ENCODE measurements at regions not wholly inside any gene's neighbourhood (a gene's known extent, or its start where the extent isn't known, plus 50 kb on each side); places are given as distances from the start of the nearest gene placed in this dataset.

GRCh38 chrX:144918936-144919335 lies 328.4 kb upstream of the SPANXN1 start:
- Mint-ChIP-seq H3K36me3 (ENCODE audit: low read depth, unreplicated experiment) (no peaks in the 10 kb centered on the region), H3K9me3 (ENCODE audit: unreplicated experiment) (no peaks in the 10 kb centered on the region)
- FAIRE-seq, result no peak

DNA sequence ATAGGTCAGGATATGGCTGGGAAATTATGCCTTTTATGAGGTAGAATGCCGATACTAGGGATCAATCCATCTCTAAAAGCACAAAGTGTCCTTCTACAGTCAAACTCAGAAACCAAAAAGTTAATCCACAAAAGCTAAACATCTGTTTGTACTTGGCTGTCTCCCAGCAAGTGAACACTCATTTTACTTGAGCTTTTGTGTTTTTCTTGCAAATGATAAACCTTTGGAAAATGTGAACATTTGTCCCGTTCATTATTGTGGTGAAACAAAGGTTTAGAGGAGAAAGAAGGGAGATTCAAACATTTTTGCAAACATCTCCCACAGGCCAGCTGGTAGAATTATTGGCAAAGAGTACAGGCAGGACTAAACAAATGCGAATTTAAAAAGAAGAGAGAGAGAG lies 300.6 kb upstream of the SPANXN1 start:
- H3K36me3 ChIP-seq (ENCODE audit: insufficient read depth, low read length), result no peaks in the 10 kb centered on the region
- DNase-seq (ENCODE audit: low read depth) (no peak), FAIRE-seq (peak; percentile 43)
- no peak overlapping the region for H3K4me3 ChIP-seq (ENCODE audit: insufficient read depth, low read depth, low read length)
- no peak for TF ChIP-seq CTCF (IDR thresholded peaks at IDR 0.05; ENCODE audit: insufficient read depth, low read depth, low read length)
- TF ChIP-seq EZH2 (IDR thresholded peaks at IDR 0.05; ENCODE audit: insufficient read depth, low read length), result no peak
- no peak overlapping the region for H3K9ac ChIP-seq (ENCODE audit: low read length)
- Mint-ChIP-seq H3K27me3 (ENCODE audit: low read depth, unreplicated experiment) (no peaks in the 10 kb centered on the region), H3K27ac (ENCODE audit: unreplicated experiment) (no peak overlapping the region), H3K4me1 (ENCODE audit: low read depth, unreplicated experiment) (no peaks in the 10 kb centered on the region), H3K9me3 (ENCODE audit: unreplicated experiment) (no peaks in the 10 kb centered on the region), H3K36me3 (ENCODE audit: low read depth, unreplicated experiment) (no peaks in the 10 kb centered on the region), H3K4me3 (ENCODE audit: unreplicated experiment) (no peak overlapping the region)
- H3K9me3 ChIP-seq (ENCODE audit: insufficient read depth, low read depth, low read length), result no peaks in the 10 kb centered on the region
- no peaks in the 10 kb centered on the region for H4K20me1 ChIP-seq (ENCODE audit: insufficient read depth, low read length)
- H3K79me2 ChIP-seq (ENCODE audit: insufficient read depth, low read length), result no peaks in the 10 kb centered on the region
- H3K27me3 ChIP-seq (ENCODE audit: insufficient read depth, low read length), result no peaks in the 10 kb centered on the region
- no peak overlapping the region for H2AFZ ChIP-seq (ENCODE audit: low read depth, low read length)
- H3K4me2 ChIP-seq (ENCODE audit: low read length), result no peak overlapping the region
- no peak overlapping the region for H3K27ac ChIP-seq (ENCODE audit: low read depth, low read length)
- no peaks in the 10 kb centered on the region for H3K4me1 ChIP-seq (ENCODE audit: insufficient read depth, low read length)

More at GRCh38 chrX:144918936-144919335, 328.4 kb upstream of the SPANXN1 start:
- no peaks in the 10 kb centered on the region for H3K4me1 Mint-ChIP-seq (ENCODE audit: low read depth, unreplicated experiment)
- Histone ChIP-seq H3K4me2 (ENCODE audit: low read length) (no peak overlapping the region), H3K27me3 (ENCODE audit: insufficient read depth, low read length) (no peaks in the 10 kb centered on the region), H3K79me2 (ENCODE audit: insufficient read depth, low read length) (no peaks in the 10 kb centered on the region), H4K20me1 (ENCODE audit: insufficient read depth, low read length) (no peaks in the 10 kb centered on the region), H3K36me3 (ENCODE audit: insufficient read depth, low read length) (no peaks in the 10 kb centered on the region), H3K27ac (ENCODE audit: low read depth, low read length) (no peak overlapping the region), H2AFZ (ENCODE audit: low read depth, low read length) (no peak overlapping the region), H3K9me3 (ENCODE audit: insufficient read depth, low read depth, low read length) (no peaks in the 10 kb centered on the region), H3K4me3 (ENCODE audit: insufficient read depth, low read depth, low read length) (no peak overlapping the region), H3K9ac (ENCODE audit: low read length) (no peak overlapping the region), H3K4me1 (ENCODE audit: insufficient read depth, low read length) (no peaks in the 10 kb centered on the region)
- TF ChIP-seq EZH2 (IDR thresholded peaks at IDR 0.05; ENCODE audit: insufficient read depth, low read length) (no peak), CTCF (IDR thresholded peaks at IDR 0.05; ENCODE audit: insufficient read depth, low read depth, low read length) (no peak)
- H3K4me3 Mint-ChIP-seq (ENCODE audit: unreplicated experiment), result no peak overlapping the region
- no peak for DNase-seq (ENCODE audit: low read depth)
- H3K27ac Mint-ChIP-seq (ENCODE audit: unreplicated experiment), result no peak overlapping the region
- no peaks in the 10 kb centered on the region for H3K27me3 Mint-ChIP-seq (ENCODE audit: low read depth, unreplicated experiment)
